GM12878 (cell line): ENCODE measurements at regions not wholly inside any gene's neighbourhood (a gene's known extent, or its start where the extent isn't known, plus 50 kb on each side); places are given as distances from the start of the nearest gene placed in this dataset.

ENCODE experiments used
- ATAC-seq: fragments of 200-7000 bp; cut with Tn5 transposase; 3 replicates; pipeline ENCODE4 v1.9.1; 2020; ENCODE audit warnings: mild to moderate bottlenecking, moderate library complexity
- BruUV-seq: library from RNA; stranded (reverse); fragments of 400-500 nt; replicated peaks from 2 replicates; lab custom pipeline; 2021; lab: Mats Ljungman, UMichigan
- CTCF ChIA-PET: fragments of 300-600 bp; sonication (Branson Sonifier 250); formaldehyde crosslinking; extraction: SDS; loops from one replicate; lab custom pipeline; 2021; ENCODE audit warnings: inconsistent platforms; lab: Yijun Ruan, JAX
- POLR2A ChIA-PET: fragments of 350-600 bp; formaldehyde crosslinking; extraction: SDS; loops from one replicate; lab custom pipeline; 2021; ENCODE audit warnings: inconsistent platforms; lab: Charles Lee
- RAD21 ChIA-PET: fragments of 300-600 bp; sonication (Branson Sonifier 250); formaldehyde crosslinking; loops from one replicate; lab custom pipeline; 2023; ENCODE audit warnings: antibody characterized with exemption; ENCODE audit not compliant: unreplicated experiment; lab: Charles Lee
- SMC1A ChIA-PET: fragments of 300-600 bp; sonication (Branson Sonifier 250); formaldehyde crosslinking; loops from one replicate; lab custom pipeline; 2023; ENCODE audit not compliant: unreplicated experiment, uncharacterized antibody; lab: Charles Lee
- DNase-seq: peaks from one replicate; pipeline ENCODE4 v3.0.0-alpha.2; 2011; ENCODE audit warnings: low read depth, low spot score
- FAIRE-seq: peaks from 3 replicates; lab custom pipeline; 2011; peaks lifted over from hg19 to GRCh38; lab: Jason Lieb, UNC
- H2AFZ ChIP-seq: 2 replicates; pipeline ENCODE4 v1.6.0; 2011; ENCODE audit warnings: low read depth, low read length, control low read depth; ENCODE audit not compliant: control insufficient read depth
- H3K27ac ChIP-seq: 2 replicates; pipeline ENCODE4 v1.5.1; 2011; ENCODE audit warnings: control low read depth; ENCODE audit not compliant: control insufficient read depth, insufficient read depth
- H3K27me3 ChIP-seq, 2 experiments: replicated peaks in 1 of 2; 2 replicates each; pipeline versions ENCODE4 v1.6.0 to v1.6.1; 2011; ENCODE audit warnings: low read length in 1 of 2; ENCODE audit not compliant: control insufficient read depth in 2 of 2, insufficient read depth in 2 of 2
- H3K36me3 ChIP-seq, 2 experiments: 2 replicates each; pipeline ENCODE4 v1.5.1; 2011; ENCODE audit warnings: low read length in 1 of 2; ENCODE audit not compliant: control insufficient read depth in 2 of 2, insufficient read depth in 2 of 2
- H3K4me1 ChIP-seq: 2 replicates; pipeline ENCODE4 v1.6.1; 2011; ENCODE audit warnings: mild to moderate bottlenecking, low read length, moderate library complexity, mixed read lengths; ENCODE audit not compliant: control insufficient read depth, insufficient read depth
- H3K4me2 ChIP-seq: 2 replicates; pipeline ENCODE4 v1.6.0; 2011; ENCODE audit warnings: control low read depth; ENCODE audit not compliant: control insufficient read depth, insufficient read depth
- H3K4me3 ChIP-seq: fragments of 200-600 bp; sonication (generic); 2 replicates; pipeline ENCODE4 v1.5.1; 2016
- H3K79me2 ChIP-seq: 2 replicates; pipeline ENCODE4 v1.6.0; 2011; ENCODE audit warnings: low read length; ENCODE audit not compliant: control insufficient read depth, insufficient read depth
- H3K9ac ChIP-seq: 2 replicates; pipeline ENCODE4 v1.8.0; 2011; ENCODE audit warnings: low read length, control low read depth, mixed read lengths; ENCODE audit not compliant: control insufficient read depth, insufficient read depth
- H3K9me3 ChIP-seq: replicated peaks from 3 replicates; pipeline ENCODE4 v1.5.1; 2011; ENCODE audit warnings: mild to moderate bottlenecking, low read length; ENCODE audit not compliant: control insufficient read depth, insufficient read depth
- H4K20me1 ChIP-seq: 2 replicates; pipeline ENCODE4 v1.6.0; 2011; ENCODE audit not compliant: control insufficient read depth, insufficient read depth
- CBX3 ChIP-seq: fragments of 200-600 bp; sonication (generic); IDR thresholded peaks from 2 replicates; pipeline ENCODE4 v1.6.1; 2016; ENCODE audit warnings: low read depth, borderline replicate concordance
- MEF2A ChIP-seq: IDR thresholded peaks from 2 replicates; pipeline ENCODE4 v1.6.1; 2011; ENCODE audit warnings: low read depth, mild to moderate bottlenecking, low read length, moderate library complexity; ENCODE audit not compliant: insufficient read depth
- MEF2B ChIP-seq: fragments of 450-650 bp; IDR thresholded peaks from 2 replicates; pipeline ENCODE4 v1.6.1; 2018; ENCODE audit warnings: mild to moderate bottlenecking, moderate library complexity; ENCODE audit not compliant: partially characterized antibody, poor library complexity, severe bottlenecking
- MXI1 ChIP-seq: fragments of 150-350 bp; IDR thresholded peaks from 2 replicates; pipeline ENCODE4 v1.6.1; 2011; ENCODE audit warnings: low read depth, mild to moderate bottlenecking, inconsistent platforms, low read length, improper control_type of control experiment
- NFIC ChIP-seq: IDR thresholded peaks from 2 replicates; pipeline ENCODE4 v1.6.1; 2012; ENCODE audit warnings: low read depth, mild to moderate bottlenecking, inconsistent platforms, low read length, moderate library complexity
- RFX5 ChIP-seq: IDR thresholded peaks from 2 replicates; pipeline ENCODE4 v1.6.1; 2011; ENCODE audit warnings: low read depth, low read length, improper control_type of control experiment
- RUNX3 ChIP-seq: IDR thresholded peaks from 2 replicates; pipeline ENCODE4 v1.6.1; 2012; ENCODE audit warnings: low read length, inconsistent platforms
- TCF12 ChIP-seq: IDR thresholded peaks from 2 replicates; pipeline ENCODE4 v1.6.1; 2011; ENCODE audit warnings: low read depth, mild to moderate bottlenecking, low read length
- YBX1 ChIP-seq: fragments of 450-650 bp; IDR thresholded peaks from 2 replicates; pipeline ENCODE4 v1.6.1; 2016; ENCODE audit warnings: antibody characterized with exemption
- ZBED1 ChIP-seq: IDR thresholded peaks from 2 replicates; pipeline ENCODE4 v1.6.1; 2016; ENCODE audit warnings: borderline replicate concordance
- ZNF24 ChIP-seq: fragments of 450-650 bp; IDR thresholded peaks from 2 replicates; pipeline ENCODE4 v1.6.1; 2017; ENCODE audit warnings: antibody characterized with exemption, mild to moderate bottlenecking
- ZNF622 ChIP-seq: fragments of 450-650 bp; IDR thresholded peaks from 2 replicates; pipeline ENCODE4 v1.6.1; 2017; ENCODE audit warnings: mild to moderate bottlenecking, inconsistent platforms
- WGBS: methylation state at CpG from one replicate; pipeline ENCODE4 v1.1.6; 2016; ENCODE audit warnings: low lambda C conversion rate; ENCODE audit not compliant: insufficient replicate concordance, insufficient coverage; ENCODE audit errors: missing lambda C conversion rate; 5-methylcytosine and 5-hydroxymethylcytosine counted together
- in situ Hi-C: fragments of 300-500 bp; cut with MboI; formaldehyde crosslinking; loops from 9 replicates; pipeline ENCODE4 v1.14.3; 2018; ENCODE audit warnings: mixed read lengths
- intact Hi-C: fragments of 100-400 bp; cut with micrococcal nuclease; formaldehyde crosslinking; loops from one replicate; pipeline ENCODE4 v1.14.2; 2022; ENCODE audit not compliant: unreplicated experiment
- TF ChIP-seq, protein P1 (sequence below): fragments of 450-650 bp; formaldehyde crosslinking; IDR thresholded peaks from 2 replicates; pipeline ENCODE4 v1.4.0; 2020; ENCODE audit warnings: mild to moderate bottlenecking, moderate library complexity
- TF ChIP-seq, protein P2 (sequence below): fragments of 450-650 bp; IDR thresholded peaks from 2 replicates; pipeline ENCODE4 v1.6.1; 2017; ENCODE audit warnings: mild to moderate bottlenecking, low read depth, inconsistent platforms; ENCODE audit not compliant: poor library complexity, severe bottlenecking

DNA sequence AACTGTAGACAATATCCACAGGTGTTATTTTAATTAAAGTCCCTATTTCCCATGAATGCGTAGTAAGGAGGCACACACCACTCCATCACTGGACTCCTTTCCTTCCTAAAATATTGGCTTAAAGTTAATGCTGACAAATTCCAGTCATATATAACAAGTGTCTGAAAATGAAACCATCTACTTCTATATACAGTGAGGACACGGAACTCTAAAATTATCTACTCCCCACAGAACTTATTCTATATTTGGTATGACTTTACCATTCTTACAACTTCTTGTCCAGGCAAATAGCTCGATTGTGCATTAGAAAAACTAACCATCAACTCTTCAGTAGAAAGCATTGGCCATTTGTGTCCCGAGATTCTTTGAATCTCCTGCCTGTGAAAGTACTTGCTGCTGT lies 1560.2 kb downstream of the EFNB2 start (continued):
- TF ChIP-seq, protein P1, sequence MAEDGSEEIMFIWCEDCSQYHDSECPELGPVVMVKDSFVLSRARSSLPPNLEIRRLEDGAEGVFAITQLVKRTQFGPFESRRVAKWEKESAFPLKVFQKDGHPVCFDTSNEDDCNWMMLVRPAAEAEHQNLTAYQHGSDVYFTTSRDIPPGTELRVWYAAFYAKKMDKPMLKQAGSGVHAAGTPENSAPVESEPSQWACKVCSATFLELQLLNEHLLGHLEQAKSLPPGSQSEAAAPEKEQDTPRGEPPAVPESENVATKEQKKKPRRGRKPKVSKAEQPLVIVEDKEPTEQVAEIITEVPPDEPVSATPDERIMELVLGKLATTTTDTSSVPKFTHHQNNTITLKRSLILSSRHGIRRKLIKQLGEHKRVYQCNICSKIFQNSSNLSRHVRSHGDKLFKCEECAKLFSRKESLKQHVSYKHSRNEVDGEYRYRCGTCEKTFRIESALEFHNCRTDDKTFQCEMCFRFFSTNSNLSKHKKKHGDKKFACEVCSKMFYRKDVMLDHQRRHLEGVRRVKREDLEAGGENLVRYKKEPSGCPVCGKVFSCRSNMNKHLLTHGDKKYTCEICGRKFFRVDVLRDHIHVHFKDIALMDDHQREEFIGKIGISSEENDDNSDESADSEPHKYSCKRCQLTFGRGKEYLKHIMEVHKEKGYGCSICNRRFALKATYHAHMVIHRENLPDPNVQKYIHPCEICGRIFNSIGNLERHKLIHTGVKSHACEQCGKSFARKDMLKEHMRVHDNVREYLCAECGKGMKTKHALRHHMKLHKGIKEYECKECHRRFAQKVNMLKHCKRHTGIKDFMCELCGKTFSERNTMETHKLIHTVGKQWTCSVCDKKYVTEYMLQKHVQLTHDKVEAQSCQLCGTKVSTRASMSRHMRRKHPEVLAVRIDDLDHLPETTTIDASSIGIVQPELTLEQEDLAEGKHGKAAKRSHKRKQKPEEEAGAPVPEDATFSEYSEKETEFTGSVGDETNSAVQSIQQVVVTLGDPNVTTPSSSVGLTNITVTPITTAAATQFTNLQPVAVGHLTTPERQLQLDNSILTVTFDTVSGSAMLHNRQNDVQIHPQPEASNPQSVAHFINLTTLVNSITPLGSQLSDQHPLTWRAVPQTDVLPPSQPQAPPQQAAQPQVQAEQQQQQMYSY (CRISPR knock-in tag): no peak
- TF ChIP-seq RUNX3 (peak; percentile 56), MEF2B (peak; percentile 19), NFIC (peak; percentile 80), ZNF622 (no peak), MEF2A (peak; percentile 92)
- TF ChIP-seq, protein P2, sequence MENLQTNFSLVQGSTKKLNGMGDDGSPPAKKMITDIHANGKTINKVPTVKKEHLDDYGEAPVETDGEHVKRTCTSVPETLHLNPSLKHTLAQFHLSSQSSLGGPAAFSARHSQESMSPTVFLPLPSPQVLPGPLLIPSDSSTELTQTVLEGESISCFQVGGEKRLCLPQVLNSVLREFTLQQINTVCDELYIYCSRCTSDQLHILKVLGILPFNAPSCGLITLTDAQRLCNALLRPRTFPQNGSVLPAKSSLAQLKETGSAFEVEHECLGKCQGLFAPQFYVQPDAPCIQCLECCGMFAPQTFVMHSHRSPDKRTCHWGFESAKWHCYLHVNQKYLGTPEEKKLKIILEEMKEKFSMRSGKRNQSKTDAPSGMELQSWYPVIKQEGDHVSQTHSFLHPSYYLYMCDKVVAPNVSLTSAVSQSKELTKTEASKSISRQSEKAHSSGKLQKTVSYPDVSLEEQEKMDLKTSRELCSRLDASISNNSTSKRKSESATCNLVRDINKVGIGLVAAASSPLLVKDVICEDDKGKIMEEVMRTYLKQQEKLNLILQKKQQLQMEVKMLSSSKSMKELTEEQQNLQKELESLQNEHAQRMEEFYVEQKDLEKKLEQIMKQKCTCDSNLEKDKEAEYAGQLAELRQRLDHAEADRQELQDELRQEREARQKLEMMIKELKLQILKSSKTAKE: no peak

DNA sequence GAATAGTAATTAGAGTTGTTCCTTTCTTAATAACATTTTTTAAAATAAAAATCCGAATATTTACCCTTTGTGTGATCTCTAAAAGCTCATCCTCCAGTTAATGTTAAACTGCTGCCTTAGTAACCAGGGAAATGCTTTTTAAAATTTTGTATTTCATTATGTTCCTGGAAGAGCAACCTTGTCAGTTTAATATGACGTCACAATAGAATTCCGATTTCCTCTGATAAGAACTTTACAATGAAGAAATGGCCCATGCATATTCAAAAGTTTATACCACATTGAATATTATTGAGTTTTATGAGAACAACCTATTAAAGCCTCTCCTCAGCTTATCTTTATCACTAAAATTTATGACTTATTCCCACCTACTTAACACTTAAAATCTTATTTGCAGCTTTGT lies 1566.6 kb downstream of the EFNB2 start:
- peaks cover 2% of the 10 kb centered on the region; the same call in 2 of the 3 replicates for H3K9me3 ChIP-seq

More for the DNA sequence above, 1566.6 kb downstream of the EFNB2 start:
- H3K79me2 ChIP-seq: no peaks in the 10 kb centered on the region
- no peaks in the 10 kb centered on the region for H3K36me3 ChIP-seq
- H3K9ac ChIP-seq: no peak overlapping the region
- intact Hi-C loops (no loop called here), in situ Hi-C loops (no loop called here)
- no TSS peak for BruUV-seq
- no peak overlapping the region for H2AFZ ChIP-seq
- ChIA-PET SMC1A (no interaction called here), RAD21 (no interaction called here), CTCF (no interaction called here), POLR2A (no interaction called here)
- DNase-seq (no peak), ATAC-seq (no peak), FAIRE-seq (no peak)
- H4K20me1 ChIP-seq: no peaks in the 10 kb centered on the region
- H3K27ac ChIP-seq: no peak overlapping the region
- H3K4me1 ChIP-seq: no peaks in the 10 kb centered on the region
- no peak overlapping the region for H3K4me3 ChIP-seq
- H3K4me2 ChIP-seq: no peak overlapping the region
- TF ChIP-seq ZBED1: no peak
- no peak for TF ChIP-seq YBX1
- no peak for TF ChIP-seq RFX5
- no peak for TF ChIP-seq TCF12
- TF ChIP-seq ZNF24: no peak
- TF ChIP-seq MXI1: no peak
- no peak for TF ChIP-seq CBX3
- no peaks in the 10 kb centered on the region for H3K27me3 ChIP-seq
- WGBS: 27% methylated on average over 3 of the region's 3 CpGs
